ENCODE measurements at regions not wholly inside any gene's neighbourhood (a gene's known extent, or its start where the extent isn't known, plus 50 kb on each side); places are given as distances from the start of the nearest gene placed in this dataset.

DNA sequence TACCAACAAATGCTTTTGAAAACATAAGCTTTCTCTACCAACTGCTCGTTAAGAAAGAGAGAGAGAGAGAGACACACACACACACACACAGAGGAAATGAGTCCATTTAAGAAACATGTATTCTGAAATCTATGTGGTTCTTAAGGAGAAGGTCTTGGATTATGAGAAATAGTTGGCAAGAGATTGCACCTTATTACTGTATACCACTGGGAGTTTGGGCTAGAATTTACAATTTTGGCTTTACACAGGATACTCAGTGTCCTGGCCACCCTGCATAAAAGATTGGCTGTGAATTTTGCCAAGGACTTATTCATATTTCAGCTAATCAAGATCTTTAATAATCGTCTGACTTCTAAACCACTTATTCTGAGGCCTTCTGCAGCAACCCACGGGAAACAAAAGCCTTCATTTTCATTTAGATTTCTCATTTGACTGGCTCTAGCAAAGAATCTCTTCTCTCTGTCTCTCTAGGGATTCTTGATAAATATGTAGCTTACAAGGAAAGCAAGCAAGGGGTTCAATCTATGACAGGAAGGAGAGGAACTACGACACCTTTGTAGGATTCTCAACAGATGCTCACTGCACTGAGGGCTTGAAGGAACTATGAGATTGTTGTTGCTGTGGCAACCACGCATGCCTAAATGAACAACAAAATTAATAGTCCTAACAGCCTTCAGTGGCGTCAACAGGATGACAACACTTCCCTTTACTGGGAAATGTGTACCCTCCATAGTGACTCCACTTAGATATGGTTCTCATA is 75.3 kb upstream of the GNAO1 start:
- FAIRE-seq (no peak), DNase-seq (no peak), ATAC-seq (peak in 2 of 4 donors; percentile 27 to 41)
- intact Hi-C loops (cut with DNase I) = no loop called here
- TF ChIP-seq, protein P1, sequence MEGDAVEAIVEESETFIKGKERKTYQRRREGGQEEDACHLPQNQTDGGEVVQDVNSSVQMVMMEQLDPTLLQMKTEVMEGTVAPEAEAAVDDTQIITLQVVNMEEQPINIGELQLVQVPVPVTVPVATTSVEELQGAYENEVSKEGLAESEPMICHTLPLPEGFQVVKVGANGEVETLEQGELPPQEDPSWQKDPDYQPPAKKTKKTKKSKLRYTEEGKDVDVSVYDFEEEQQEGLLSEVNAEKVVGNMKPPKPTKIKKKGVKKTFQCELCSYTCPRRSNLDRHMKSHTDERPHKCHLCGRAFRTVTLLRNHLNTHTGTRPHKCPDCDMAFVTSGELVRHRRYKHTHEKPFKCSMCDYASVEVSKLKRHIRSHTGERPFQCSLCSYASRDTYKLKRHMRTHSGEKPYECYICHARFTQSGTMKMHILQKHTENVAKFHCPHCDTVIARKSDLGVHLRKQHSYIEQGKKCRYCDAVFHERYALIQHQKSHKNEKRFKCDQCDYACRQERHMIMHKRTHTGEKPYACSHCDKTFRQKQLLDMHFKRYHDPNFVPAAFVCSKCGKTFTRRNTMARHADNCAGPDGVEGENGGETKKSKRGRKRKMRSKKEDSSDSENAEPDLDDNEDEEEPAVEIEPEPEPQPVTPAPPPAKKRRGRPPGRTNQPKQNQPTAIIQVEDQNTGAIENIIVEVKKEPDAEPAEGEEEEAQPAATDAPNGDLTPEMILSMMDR (IDR thresholded peaks at IDR 0.05) = no peak
- Histone ChIP-seq H3K36me3 (no peaks in the 10 kb centered on the region), H3K9me3 (no peaks in the 10 kb centered on the region), H3K4me3 (no peak overlapping the region), H3K4me1 (no peaks in the 10 kb centered on the region), H3K27me3 (no peaks in the 10 kb centered on the region), H3K27ac (no peak overlapping the region)
- WGBS, 2 donors = 48 to 54% methylated on average over 6 of the region's 6 CpGs

DNA sequence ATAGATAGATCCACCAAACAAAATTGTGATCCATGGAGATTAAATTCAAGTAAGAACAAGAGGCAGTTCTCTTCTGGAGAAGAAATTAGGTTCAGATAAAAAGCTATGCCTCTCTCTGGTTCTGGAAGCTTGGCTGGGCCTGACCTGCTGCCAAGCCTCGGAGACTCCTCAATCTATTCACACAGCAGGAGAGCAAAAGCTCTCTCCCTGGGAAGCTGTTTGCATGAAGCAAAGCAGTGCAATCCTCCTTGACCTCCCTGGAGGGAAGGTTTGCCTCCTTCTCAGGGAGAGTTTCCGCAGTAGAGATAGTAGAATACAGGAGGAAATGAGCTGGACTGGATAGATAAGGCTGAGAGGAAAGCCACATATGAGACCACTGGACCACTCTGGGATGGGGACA is 78.1 kb upstream of the GNAO1 start:
- TF ChIP-seq, protein P1 (IDR thresholded peaks at IDR 0.05) = no peak
- no peaks in the 10 kb centered on the region for H3K27me3 ChIP-seq
- no peaks in the 10 kb centered on the region for H3K9me3 ChIP-seq
- H3K4me1 ChIP-seq = no peaks in the 10 kb centered on the region
- ATAC-seq (no peak), FAIRE-seq (no peak), DNase-seq (no peak)
- H3K36me3 ChIP-seq = no peaks in the 10 kb centered on the region
- intact Hi-C loops (cut with DNase I) = no loop called here
- 35 to 51% methylated on average over 2 of the region's 2 CpGs for WGBS, 2 donors
- H3K4me3 ChIP-seq = no peak overlapping the region
- no peak overlapping the region for H3K27ac ChIP-seq

DNA sequence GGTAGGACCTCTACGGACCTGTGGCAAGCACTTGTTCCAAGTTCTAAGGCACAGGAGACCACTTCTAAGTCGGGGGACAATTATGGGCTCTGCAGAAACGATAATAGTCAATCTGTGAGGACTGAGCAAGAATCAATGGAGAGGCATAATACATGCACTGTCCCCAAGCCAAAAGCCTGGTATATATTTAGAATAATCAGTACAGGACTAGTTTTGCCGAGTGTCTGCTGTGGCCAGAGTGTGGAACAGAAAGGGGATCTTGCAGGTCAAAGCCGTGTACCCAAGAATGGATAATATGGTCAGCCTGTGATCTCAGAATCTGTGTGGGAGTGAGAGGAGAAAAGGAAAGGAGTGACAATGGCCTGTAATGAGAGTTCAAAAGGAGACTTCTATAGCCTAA is 80.2 kb upstream of the GNAO1 start:
- ATAC-seq (no peak), DNase-seq (no peak), FAIRE-seq (no peak)
- Histone ChIP-seq H3K4me1 (no peaks in the 10 kb centered on the region), H3K27me3 (no peaks in the 10 kb centered on the region), H3K27ac (no peak overlapping the region), H3K36me3 (no peaks in the 10 kb centered on the region), H3K9me3 (no peaks in the 10 kb centered on the region), H3K4me3 (no peak overlapping the region)
- intact Hi-C loops (cut with DNase I) = no loop called here
- TF ChIP-seq, protein P1 (IDR thresholded peaks at IDR 0.05) = no peak
- WGBS, 2 donors = 55 to 60% methylated on average over 5 of the region's 5 CpGs

DNA sequence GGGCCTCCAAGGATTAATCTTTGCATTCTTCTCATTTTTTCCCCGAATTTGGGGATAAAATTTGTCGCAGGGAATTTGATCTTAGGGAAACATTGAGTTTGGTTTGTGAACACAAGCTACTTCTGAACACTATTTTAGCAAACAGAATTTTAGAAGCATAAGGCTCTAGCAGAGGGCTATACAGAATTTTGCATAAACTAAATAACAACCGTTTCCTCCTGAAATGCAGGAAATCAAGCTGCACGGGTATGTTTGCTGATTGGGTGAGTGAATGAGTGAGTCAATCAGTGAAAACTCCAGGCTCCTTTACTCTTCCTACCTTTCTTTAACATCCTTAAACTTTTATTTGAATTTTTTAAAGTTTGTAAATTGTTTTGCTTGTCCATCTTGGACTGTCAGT is 81.3 kb upstream of the GNAO1 start:
- TF ChIP-seq, protein P1 (IDR thresholded peaks at IDR 0.05) = no peak
- H3K4me1 ChIP-seq = no peaks in the 10 kb centered on the region
- ATAC-seq (no peak), DNase-seq (no peak), FAIRE-seq (no peak)
- H3K27me3 ChIP-seq = no peaks in the 10 kb centered on the region
- H3K4me3 ChIP-seq = no peak overlapping the region
- no peaks in the 10 kb centered on the region for H3K36me3 ChIP-seq
- no peaks in the 10 kb centered on the region for H3K9me3 ChIP-seq
- H3K27ac ChIP-seq = no peak overlapping the region
- 49 to 60% methylated on average over 4 of the region's 4 CpGs for WGBS, 2 donors
- intact Hi-C loops (cut with DNase I) = no loop called here

DNA sequence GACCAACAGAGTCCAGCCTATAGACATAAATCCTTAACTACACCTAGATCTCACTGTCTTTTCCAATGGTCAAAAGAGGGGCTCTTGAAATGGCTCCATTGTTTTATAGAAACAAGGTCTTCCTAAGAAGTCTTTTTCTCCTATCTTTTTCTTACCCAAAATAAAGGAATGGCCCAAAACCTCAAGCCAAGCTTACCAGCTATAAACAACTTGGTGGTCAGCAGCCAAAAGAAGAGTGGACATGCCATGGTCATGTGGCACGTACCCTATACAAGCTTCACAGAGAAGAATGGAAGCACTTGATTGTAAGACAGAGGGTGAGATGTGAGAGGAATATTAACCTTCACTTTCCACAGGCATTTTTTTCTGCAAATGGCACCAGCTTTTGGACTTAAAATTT is 82.1 kb upstream of the GNAO1 start:
- Histone ChIP-seq H3K27me3 (no peaks in the 10 kb centered on the region), H3K36me3 (no peaks in the 10 kb centered on the region), H3K27ac (no peak overlapping the region), H3K4me3 (no peak overlapping the region), H3K4me1 (no peaks in the 10 kb centered on the region), H3K9me3 (no peaks in the 10 kb centered on the region)
- no peak for DNase-seq
- FAIRE-seq = no peak
- TF ChIP-seq, protein P1 (IDR thresholded peaks at IDR 0.05) = no peak
- ATAC-seq = no peak
- 90 to 93% methylated on average over 1 of the region's 1 CpG for WGBS, 2 donors
- intact Hi-C loops (cut with DNase I) = no loop called here

All from pancreas (tissue), 10 donors.